ENCODE measurements at regions not wholly inside any gene's neighbourhood (a gene's known extent, or its start where the extent isn't known, plus 50 kb on each side); places are given as distances from the start of the nearest gene placed in this dataset.

- TF ChIP-seq ZBTB7A (IDR thresholded peaks at IDR 0.05; ENCODE audit: low read depth) (no peak), USF1 (IDR thresholded peaks at IDR 0.05) (no peak), CREB1 (IDR thresholded peaks at IDR 0.05; ENCODE audit: low read depth) (no peak), EGR1 (IDR thresholded peaks at IDR 0.05) (no peak), MAX (IDR thresholded peaks at IDR 0.05) (no peak), YY1 (IDR thresholded peaks at IDR 0.05; ENCODE audit: low read depth) (no peak), EP300 (IDR thresholded peaks at IDR 0.05; ENCODE audit: borderline replicate concordance) (no peak), RAD21 (IDR thresholded peaks at IDR 0.05; ENCODE audit: low read depth) (no peak), FOXM1 (IDR thresholded peaks at IDR 0.05; ENCODE audit: borderline replicate concordance, low read depth) (no peak), CEBPB (IDR thresholded peaks at IDR 0.05) (no peak), TEAD4 (IDR thresholded peaks at IDR 0.05) (no peak), NFIC (IDR thresholded peaks at IDR 0.05) (no peak), TCF12 (IDR thresholded peaks at IDR 0.05; ENCODE audit: low read depth) (no peak), TAF1 (IDR thresholded peaks at IDR 0.05; ENCODE audit: low read depth) (no peak)
- TF ChIP-seq, protein P1, sequence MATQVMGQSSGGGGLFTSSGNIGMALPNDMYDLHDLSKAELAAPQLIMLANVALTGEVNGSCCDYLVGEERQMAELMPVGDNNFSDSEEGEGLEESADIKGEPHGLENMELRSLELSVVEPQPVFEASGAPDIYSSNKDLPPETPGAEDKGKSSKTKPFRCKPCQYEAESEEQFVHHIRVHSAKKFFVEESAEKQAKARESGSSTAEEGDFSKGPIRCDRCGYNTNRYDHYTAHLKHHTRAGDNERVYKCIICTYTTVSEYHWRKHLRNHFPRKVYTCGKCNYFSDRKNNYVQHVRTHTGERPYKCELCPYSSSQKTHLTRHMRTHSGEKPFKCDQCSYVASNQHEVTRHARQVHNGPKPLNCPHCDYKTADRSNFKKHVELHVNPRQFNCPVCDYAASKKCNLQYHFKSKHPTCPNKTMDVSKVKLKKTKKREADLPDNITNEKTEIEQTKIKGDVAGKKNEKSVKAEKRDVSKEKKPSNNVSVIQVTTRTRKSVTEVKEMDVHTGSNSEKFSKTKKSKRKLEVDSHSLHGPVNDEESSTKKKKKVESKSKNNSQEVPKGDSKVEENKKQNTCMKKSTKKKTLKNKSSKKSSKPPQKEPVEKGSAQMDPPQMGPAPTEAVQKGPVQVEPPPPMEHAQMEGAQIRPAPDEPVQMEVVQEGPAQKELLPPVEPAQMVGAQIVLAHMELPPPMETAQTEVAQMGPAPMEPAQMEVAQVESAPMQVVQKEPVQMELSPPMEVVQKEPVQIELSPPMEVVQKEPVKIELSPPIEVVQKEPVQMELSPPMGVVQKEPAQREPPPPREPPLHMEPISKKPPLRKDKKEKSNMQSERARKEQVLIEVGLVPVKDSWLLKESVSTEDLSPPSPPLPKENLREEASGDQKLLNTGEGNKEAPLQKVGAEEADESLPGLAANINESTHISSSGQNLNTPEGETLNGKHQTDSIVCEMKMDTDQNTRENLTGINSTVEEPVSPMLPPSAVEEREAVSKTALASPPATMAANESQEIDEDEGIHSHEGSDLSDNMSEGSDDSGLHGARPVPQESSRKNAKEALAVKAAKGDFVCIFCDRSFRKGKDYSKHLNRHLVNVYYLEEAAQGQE (IDR thresholded peaks at IDR 0.05; ENCODE audit: low read depth), result no peak
Measured at GRCh38 chr11:91795139-91795887, 429.3 kb upstream of the FAT3 start.

- TF ChIP-seq CREB1 (IDR thresholded peaks at IDR 0.05; ENCODE audit: low read depth) (no peak), TAF1 (IDR thresholded peaks at IDR 0.05; ENCODE audit: low read depth) (no peak), CEBPB (IDR thresholded peaks at IDR 0.05) (no peak), FOXM1 (IDR thresholded peaks at IDR 0.05; ENCODE audit: borderline replicate concordance, low read depth) (no peak), EP300 (IDR thresholded peaks at IDR 0.05; ENCODE audit: borderline replicate concordance) (no peak), TCF12 (IDR thresholded peaks at IDR 0.05; ENCODE audit: low read depth) (no peak), TEAD4 (IDR thresholded peaks at IDR 0.05) (no peak)
- TF ChIP-seq, protein P1 (IDR thresholded peaks at IDR 0.05; ENCODE audit: low read depth), result no peak
Measured at GRCh38 chr11:91794146-91794545, 430.5 kb upstream of the FAT3 start.

GRCh38 chr11:91792779-91793262, 431.8 kb upstream of the FAT3 start:
- TF ChIP-seq EGR1 (IDR thresholded peaks at IDR 0.05) (no peak), TCF12 (IDR thresholded peaks at IDR 0.05; ENCODE audit: low read depth) (no peak), CEBPB (IDR thresholded peaks at IDR 0.05) (no peak), YY1 (IDR thresholded peaks at IDR 0.05; ENCODE audit: low read depth) (no peak), MAX (IDR thresholded peaks at IDR 0.05) (no peak), FOXM1 (IDR thresholded peaks at IDR 0.05; ENCODE audit: borderline replicate concordance, low read depth) (no peak), TEAD4 (IDR thresholded peaks at IDR 0.05) (no peak), USF1 (IDR thresholded peaks at IDR 0.05) (no peak), NFIC (IDR thresholded peaks at IDR 0.05) (no peak), TAF1 (IDR thresholded peaks at IDR 0.05; ENCODE audit: low read depth) (no peak), EP300 (IDR thresholded peaks at IDR 0.05; ENCODE audit: borderline replicate concordance) (no peak), CREB1 (IDR thresholded peaks at IDR 0.05; ENCODE audit: low read depth) (no peak), RAD21 (IDR thresholded peaks at IDR 0.05; ENCODE audit: low read depth) (no peak), ZBTB7A (IDR thresholded peaks at IDR 0.05; ENCODE audit: low read depth) (no peak)
- TF ChIP-seq, protein P1 (IDR thresholded peaks at IDR 0.05; ENCODE audit: low read depth), result no peak

DNA sequence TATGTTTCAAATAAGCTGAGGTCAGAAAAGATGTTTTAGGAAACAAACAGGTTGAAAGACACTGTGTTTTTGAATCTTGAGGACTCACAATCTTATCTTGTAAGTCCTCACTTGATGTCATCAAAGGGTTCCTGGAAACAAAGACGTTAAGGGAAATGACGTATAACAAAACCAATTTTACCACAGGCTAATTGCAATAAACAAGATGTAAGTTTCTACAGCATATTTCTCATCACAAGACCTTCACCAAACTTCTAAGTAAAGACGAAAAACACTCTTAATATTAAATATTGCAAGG, 433.5 kb upstream of the FAT3 start:
- TF ChIP-seq ZBTB7A (IDR thresholded peaks at IDR 0.05; ENCODE audit: low read depth), result no peak
- no peak for TF ChIP-seq FOXM1 (IDR thresholded peaks at IDR 0.05; ENCODE audit: borderline replicate concordance, low read depth)
- TF ChIP-seq USF1 (IDR thresholded peaks at IDR 0.05), result no peak
- TF ChIP-seq, protein P1 (IDR thresholded peaks at IDR 0.05; ENCODE audit: low read depth), result no peak
- TF ChIP-seq RAD21 (IDR thresholded peaks at IDR 0.05; ENCODE audit: low read depth), result no peak
- TF ChIP-seq CEBPB (IDR thresholded peaks at IDR 0.05), result no peak
- TF ChIP-seq MAX (IDR thresholded peaks at IDR 0.05), result no peak
- no peak for TF ChIP-seq NFIC (IDR thresholded peaks at IDR 0.05)
- no peak for TF ChIP-seq TEAD4 (IDR thresholded peaks at IDR 0.05)
- TF ChIP-seq CREB1 (IDR thresholded peaks at IDR 0.05; ENCODE audit: low read depth), result no peak
- no peak for TF ChIP-seq EGR1 (IDR thresholded peaks at IDR 0.05)
- no peak for TF ChIP-seq TAF1 (IDR thresholded peaks at IDR 0.05; ENCODE audit: low read depth)
- no peak for TF ChIP-seq TCF12 (IDR thresholded peaks at IDR 0.05; ENCODE audit: low read depth)
- no peak for TF ChIP-seq YY1 (IDR thresholded peaks at IDR 0.05; ENCODE audit: low read depth)

Data from Ishikawa (cell line).